ENCODE measurements at regions not wholly inside any gene's neighbourhood (a gene's known extent, or its start where the extent isn't known, plus 50 kb on each side); places are given as distances from the start of the nearest gene placed in this dataset.

DNA sequence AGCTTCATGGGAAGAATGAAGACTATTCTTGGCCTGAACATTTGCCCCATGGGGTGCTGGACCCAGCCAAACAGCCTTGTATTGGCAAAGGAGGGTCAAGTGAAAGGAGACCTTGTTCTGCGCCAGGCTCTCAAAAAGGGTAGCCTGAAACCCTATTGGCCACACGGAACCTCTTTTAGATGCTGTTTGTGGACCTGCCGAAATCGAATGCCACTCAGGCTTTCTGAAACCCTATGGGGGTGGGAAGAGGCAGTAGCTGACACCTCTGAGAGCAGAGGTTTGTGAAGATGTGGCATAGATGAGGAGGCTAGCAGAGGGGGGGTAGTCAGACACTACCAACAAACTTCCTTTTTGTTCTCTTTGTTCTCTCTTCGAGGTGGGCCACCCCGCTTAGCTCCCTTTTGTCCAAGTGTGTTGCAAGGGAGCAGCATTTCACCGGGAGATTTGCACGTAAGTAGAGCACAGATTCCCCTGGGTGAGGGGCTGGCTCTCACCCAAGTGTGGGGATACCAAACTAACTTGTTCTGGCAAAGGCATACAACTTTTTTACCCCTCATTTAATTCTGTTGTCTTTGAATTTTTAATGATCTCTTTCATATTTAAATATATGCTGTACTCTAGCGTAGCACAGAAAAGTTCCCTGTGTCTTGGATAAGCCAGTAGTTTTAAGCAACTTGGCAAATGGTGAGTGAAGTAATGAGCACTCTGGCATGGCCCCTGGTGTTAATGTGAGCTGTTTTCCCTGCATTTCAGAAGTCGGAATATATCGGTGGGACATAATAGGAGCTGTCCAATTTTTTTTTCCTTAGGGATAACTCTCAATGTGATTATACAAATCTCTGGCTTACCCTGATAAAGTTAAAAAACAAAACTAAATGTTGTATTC is 107.7 kb downstream of the SEPTIN7 start:
- TF ChIP-seq CTCF (IDR thresholded peaks at IDR 0.05) (no peak), POLR2A (IDR thresholded peaks at IDR 0.05) (no peak)

Measured in heart left ventricle (tissue), 13 donors.